HG02885 (cell line): ENCODE measurements at regions not wholly inside any gene's neighbourhood (a gene's known extent, or its start where the extent isn't known, plus 50 kb on each side); places are given as distances from the start of the nearest gene placed in this dataset.

Experiments
- ATAC-seq: cut with Tn5 transposase; IDR thresholded peaks from one replicate; pipeline ENCODE4 v1.9.1; 2021; ENCODE audit warnings: mild to moderate bottlenecking; ENCODE audit not compliant: unreplicated experiment, poor library complexity

DNA sequence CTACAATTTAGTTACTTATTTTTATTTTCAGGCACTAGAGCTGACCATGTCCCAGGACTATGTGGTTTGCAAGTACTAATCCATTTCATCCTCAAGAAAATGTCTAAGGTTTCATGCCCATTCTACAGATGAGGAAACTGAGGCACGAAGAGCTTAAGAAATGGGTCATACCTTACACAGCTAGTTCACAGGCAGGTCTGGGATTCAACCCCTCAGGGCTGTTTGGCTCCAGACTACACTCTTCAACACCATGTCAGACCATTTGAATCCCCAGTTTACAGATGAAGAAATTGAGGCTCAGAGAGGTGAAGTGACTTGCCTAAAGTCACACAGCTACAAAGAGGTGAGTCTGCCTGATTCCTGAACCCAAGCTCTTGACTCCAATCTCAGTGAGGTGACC lies 144.1 kb downstream of the MIAT start:
- no peak for ATAC-seq

DNA sequence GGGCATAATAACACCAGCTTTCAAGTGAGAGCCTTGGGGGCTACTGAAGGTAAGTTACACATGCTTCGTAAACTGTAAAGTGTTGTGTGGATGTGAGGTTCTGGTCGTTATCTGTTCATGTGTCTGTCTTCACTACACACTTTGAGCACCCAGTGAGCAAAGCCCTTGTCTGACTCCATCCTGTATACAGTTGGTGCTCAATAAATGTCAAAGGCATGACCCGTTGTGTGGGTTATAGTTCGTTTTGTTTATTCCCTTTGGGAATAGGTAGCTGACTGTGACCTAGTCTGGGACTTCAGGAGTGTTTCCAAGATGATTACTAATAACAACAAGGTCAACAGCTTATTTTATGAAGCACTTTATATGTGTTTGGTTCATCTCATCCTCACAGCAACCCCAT lies 146.9 kb downstream of the MIAT start:
- no peak for ATAC-seq

DNA sequence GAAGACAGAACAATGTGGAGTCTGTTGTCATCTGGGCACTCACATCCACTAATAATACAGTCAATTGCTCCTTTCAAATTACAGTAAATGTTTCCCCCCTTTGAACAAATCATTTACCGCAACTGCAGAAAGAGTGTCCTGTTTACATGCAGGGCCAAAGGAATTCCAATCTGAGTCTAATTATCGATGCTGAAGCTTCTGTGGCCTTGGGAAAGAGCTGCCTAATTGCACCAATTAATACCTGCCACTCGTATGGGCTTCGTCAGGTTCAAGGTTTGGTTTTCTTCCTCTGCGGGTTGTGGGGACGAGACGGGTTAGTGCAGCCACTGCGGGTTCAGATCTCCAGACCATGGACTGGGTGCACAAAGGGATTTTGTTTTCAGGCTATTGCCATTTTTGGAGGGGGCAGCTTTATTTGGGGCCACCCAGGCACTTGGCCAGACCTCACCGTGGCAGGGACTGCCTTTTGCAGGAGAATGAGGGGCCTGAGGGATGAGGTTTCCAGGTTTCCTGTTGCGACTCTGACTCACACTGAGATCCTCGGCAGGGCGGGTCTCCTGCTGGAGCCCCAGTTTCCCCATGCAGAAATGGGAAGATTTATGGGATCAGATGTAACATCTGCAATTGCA lies 147.6 kb downstream of the MIAT start:
- ATAC-seq: no peak

DNA sequence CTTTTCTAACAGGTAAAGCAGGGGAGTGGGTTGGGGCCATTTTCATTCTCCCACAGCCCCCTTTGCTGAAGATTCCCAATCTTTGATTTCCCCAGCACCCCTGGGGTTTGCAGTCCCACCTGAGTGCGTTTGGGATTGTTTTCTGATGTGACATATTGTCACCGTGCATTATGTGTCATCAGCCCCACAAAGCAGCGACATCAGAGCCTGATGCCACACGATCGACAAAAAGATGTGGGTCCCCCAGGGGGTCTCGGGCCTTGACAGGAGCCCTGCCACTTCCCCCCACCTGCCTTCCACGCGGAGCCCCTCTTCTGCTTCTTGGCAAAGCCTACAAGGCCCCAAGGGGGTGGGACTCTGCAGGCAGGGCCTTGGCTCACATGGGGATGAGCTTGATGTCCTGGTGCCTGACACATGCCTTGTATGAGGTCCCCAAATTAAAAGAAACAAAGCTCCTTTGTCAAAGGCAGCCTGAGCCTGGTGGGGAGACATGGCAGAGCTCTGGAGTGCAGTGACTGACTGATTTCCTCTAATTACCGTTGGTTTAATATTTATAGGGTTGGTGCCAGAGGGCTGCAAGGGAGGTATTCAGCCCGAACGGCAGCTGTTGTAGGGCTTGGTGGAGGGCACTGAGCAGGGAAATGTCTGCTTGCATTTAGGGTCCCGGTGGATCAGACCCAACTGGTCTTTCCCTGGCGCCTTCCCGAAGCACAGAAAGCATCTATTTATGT lies 149.2 kb downstream of the MIAT start:
- no peak for ATAC-seq

DNA sequence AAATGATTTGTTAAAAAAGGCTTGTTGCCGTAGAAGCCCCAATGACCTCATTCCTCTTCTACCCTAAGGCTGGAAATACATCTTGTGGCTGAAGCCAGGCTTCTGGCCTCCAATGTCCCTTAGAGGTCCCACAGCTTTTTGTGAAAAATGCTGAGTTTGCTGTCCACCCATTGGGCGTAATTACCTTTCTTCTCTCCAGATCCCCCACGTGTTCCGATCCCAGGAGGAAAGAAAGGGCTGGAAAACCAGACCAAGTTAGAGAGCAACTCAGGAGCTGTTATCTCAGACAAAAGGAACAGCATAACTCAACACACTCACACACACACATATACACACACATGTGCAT lies 154.2 kb downstream of the MIAT start:
- ATAC-seq: no peak

DNA sequence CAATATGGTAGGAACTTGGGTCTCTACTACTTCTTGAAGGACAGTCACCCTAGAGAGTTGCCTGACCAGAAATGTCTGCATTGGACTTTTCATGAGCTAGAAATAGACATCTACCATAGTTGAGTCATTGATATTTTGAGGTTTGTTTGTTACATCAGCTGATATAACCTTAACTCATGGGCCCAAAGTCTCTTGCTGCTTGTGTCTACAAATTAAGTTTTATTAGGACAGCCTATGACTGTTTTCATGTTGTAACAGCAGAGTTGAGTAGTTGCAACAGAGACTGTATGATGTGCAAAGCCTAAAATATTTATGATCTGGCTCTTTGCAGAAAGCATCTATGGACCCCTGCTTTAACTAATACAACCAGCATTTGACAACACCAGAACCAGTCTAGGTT lies 155.3 kb downstream of the MIAT start:
- no peak for ATAC-seq

DNA sequence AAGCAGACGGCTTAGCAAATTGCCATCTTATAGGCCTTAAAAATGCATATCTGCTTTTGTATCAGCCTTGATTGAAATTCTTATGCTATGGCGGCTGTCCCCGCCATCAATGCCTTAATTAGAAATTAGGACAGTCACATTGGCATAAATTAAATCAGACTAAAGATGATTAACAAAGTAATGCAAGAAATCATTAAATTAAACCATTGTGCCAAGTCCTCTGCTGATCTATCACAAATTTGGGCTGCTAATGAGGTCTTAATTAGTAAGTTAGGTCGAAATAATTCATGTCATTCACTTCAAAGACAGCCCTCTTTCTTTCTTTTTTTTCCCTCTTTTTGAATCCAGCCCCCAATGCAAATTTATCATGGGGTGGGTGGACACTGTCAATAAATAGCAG lies 159.3 kb downstream of the MIAT start:
- ATAC-seq: no peak

DNA sequence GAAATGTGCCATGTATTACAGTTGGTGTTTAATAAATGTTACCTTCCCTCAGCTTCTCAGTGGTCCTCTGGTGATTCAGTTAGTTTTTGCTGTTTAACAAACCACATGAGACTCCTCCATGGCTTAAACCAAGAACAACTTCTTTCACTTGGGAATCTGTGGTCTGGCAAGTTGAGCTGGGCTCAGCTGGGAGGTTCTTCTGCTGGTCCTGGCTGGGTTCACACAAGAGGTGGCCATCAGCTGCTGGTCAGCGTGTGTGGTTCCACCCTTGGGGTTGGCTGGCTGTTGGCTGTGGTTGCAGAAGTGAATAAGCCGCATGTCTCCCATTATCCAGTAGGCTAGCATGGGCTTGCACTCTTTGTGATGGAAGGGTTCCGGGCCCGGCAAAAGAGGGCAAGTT lies 160.5 kb downstream of the MIAT start:
- ATAC-seq: no peak

DNA sequence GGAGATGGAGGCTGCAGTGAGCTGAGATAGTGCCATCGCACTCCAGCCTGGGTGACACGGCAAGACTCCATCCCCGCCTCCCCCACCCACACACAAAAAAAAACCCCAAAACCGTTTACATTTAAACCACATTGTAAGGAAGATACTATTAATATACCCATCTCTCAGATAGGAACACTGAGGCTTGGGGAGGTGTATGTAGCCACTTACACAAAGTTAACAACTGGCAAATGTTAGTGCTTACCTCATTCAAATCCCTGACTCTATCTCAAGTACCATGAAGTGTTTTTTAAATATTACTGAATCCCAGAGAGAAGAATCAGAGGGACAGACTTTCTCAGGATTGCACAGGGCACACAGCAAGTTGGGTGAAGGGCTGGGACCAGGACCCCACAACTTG lies 164.5 kb downstream of the MIAT start:
- ATAC-seq: no peak

DNA sequence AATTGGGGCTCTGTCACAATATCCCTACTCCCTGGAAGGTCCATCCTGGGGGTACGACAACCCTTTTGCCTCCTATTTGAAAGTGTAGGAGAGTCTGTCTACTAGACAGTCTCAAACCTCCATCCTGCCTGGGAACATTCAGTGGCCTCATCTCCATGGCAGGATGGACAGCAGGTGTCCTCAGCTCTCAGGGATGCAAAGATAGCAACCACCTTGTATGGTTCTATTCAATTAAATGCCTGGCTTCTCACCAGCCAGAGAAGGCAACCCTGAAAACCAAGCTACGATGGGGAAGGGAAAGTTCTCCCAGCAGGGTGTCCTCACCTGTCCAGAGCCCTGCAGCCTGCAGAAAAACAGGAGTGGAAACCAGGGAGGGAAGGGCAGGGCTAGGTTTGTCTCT lies 164.9 kb downstream of the MIAT start:
- ATAC-seq: no peak

DNA sequence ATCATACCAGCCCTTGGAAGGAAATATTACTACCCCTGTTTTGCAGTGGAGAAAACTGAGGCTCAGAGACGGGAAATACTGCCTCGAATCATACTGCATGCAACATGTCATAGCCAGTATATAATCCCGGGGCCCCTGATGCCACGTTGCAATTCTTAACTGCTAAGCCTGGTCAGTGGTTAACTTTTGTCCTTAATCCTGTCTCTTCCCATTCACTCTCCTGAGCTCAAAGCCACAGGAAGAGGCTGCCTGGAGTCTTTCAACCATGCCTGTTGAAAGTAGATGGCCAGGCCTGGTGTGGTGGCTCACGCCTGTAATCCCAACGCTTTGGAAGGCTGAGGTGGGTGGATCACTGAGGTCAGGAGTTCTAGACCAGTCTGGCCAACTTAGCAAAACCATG lies 166.6 kb downstream of the MIAT start:
- ATAC-seq: no peak

DNA sequence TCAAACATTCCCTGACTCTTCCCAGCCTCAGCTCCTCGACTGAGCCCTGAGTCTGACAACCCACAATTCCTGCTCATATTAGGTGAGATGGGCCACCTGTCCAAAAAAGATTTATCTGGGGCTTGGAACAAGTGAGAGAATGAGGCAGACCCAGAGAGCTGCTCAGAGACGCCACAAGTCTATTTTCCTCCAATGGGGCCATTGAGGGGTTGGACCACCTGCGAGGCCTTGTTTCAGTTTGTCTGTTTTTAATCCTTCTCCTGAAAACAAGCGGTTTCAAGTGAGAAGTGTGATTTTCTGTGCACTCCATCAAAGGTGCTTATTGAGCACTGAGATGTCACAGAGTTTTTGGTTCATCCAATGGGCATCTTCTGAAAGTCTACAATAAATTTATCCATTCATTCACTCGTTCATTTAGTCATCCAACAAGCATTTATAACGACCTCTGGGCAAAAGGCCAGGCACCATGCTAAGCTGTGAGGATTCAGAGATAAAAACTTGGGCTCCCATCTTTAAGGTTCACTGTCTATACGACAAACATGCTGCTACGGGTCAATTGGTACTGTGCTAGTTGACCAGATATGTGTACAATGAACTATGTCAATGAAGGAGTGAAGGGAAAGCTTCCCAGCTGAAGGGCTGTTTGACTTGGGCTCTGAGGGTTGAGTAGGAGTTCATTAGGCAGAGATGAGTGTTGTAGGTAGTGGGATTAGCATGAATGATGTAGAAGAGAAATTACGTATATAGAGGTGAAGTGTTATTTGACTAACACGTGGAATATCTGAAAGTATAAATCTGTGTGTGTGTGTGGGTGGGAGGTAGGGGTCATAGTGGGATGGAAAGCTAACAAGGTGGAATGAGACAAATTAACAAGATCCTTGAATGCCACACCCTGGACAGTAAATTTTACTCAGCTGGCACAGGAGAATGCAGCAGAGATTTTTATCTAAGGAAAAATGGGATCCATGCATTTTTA lies 168.9 kb downstream of the MIAT start:
- no peak for ATAC-seq

DNA sequence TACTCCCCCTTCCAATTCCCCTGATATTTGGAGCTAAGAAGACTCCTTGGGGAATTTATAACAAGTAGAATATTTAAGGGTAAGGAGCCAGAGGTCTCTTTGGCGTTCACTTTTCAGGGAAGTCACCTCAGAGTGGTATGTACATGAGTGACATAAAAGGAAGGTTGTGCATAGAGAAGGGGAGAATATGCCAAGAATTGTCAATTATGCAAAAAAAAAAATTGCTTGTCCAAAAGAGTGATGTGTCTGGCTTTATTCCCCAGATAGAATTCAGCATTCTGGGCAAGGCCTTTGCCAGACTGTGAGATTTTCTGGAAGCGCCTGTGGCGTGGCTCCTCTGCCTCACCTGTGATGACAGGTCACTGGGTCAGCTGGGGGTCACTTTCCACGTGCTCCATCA lies 170.2 kb downstream of the MIAT start:
- no peak for ATAC-seq

DNA sequence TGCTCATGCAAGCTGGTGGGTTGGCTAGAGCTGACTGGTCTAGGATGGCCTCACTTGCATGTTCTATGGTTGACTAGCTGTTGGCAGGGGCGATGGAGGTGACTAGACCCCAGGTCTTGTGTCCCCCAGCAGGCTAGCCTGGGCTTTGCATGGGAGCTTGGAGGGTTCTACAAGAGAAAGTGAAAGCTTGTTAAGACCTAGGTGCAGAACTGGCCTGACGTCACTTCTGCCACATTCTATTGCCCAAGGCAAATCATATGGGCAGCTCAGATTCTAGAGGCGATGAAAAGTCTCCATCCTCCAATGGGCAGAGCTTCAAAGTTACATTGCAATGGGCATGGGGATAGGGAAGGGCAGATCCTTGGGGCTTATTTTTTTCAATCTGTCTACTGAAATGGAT lies 170.9 kb downstream of the MIAT start:
- no peak for ATAC-seq

DNA sequence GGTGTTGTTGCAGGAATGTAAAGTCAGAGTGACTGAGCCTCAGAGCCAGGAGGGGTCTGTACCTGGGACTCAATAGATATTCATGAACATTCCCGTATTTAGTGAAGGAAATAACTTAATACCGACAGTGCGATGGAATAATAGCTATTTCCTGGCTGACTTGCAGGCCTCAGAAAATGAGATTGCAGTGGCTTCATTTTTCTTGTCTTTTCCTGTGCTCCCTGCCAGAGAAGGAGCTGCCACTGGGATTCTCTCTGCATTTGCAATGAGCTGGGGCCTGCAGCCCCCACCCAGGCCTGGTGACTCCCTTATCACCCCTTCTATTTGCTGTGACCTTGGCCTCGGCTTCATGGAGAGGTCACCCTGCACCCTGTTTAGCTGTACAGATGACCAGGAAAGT lies 173.4 kb downstream of the MIAT start:
- ATAC-seq: no peak

DNA sequence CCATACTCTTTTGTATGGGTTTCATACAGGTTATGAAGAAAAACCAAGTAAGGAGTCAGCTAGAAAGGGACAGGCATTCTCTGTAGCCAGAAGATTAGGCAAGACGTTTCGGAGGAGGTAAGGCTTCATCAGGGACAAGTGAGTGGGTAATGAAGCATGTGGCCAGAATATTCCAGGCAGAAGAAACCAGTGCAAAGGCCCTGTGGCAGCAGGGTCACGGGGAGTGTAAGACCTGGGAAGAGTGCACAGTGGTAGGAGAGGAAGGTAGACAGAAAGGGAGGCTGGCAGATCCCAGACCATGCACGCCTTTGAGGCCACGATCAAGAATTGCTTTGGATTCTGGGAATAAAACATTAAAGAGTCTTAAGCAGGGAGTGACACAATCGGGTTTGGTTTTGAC lies 177.6 kb downstream of the MIAT start:
- no peak for ATAC-seq

DNA sequence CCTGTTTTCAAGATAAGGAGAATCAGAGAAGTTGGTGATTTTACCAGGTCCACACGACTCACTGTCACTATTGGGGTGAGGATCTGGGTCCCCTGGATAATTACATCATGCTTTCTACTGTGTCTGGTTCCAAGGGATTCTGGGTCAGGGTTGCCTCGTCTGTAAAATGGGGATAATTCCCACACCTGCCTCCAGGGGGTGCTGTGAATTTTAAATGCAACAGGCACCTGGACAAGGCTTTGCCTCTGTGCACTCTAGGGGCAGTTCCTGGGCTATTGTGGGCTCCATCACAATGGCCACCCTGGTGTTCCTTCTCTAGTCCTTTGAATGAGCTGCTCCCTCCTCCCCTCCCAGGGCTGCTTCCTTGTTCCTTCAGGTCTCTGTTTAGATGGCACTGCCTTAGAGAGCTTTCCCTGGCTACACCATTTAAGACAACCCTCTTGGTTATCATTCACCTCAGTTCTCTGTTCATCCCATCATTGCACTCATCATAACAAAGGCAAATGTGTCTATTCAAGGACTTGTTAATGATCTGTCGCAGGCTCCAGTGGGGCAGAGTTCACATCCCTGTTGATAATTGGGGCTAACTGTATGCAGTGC lies 178.6 kb downstream of the MIAT start:
- no peak for ATAC-seq

DNA sequence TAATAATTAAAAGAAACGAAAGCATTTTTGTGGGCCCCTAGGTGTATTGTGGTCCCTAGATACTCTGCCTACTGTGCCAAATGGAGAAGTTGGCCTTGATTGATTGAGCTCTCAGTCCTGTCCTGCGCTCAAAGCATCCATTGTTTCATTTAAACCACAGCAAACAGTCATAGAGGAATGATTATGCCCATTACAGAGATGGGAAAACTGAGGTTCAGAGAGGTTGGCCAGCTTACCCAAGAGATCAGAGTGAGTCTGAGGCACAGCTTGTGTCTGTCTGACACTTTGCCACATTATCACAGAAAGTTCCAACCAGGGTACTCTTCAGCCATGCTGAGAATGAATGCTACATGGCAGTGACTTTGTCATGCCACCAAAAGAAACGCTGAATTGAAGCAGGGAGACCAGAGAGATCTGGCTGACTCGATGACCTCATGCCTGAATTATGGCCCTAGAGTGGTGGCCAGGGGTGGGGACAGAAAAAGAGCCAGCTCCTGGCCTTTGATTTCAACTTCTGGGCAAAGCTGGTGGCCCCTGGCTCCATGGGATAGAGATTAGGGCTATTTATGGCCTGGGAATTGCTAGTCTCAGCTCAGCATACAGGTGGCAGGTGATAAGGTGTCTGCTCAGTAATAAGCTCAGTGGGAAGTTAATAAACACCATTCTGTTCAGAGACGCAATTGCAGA lies 180.5 kb downstream of the MIAT start:
- ATAC-seq: no peak

DNA sequence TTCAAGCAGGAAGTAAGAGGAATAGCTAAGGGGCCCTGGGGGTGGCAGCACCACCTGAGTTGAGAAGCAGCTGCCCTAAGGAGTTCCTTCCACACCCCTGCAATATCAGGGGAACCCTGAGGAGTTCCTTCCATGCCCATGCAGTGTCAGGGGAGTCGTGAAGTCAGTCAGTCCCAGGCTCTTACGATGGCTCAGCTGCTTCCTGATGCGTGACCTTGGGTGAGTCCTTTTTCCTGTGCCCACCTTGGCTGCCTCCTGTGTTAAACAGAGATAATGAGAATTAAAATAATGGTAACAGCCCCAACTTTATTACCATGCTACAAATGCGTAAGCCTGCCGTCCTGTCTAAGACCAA lies 181.1 kb downstream of the MIAT start:
- no peak for ATAC-seq

DNA sequence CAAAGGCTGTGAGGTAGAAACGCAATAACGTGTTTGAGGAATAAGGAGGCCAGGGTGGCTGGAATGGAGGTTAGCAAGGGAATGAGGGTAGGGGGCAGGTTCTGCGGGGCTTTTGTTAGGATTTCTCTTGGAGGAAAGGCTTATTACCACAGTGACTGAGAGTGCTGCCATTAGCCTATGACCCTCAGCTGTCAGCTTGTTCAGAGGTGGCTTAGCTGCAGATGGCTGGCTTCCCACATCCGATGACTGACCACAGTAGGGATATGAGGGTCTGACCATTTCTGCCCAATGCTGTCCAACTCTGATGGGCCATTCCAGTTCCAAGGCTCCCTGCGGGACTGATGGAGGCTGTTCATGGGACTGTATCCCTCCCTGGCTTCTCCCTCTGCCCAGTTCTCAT lies 181.8 kb downstream of the MIAT start:
- no peak for ATAC-seq
